GM19395 (cell line): ENCODE measurements at regions not wholly inside any gene's neighbourhood (a gene's known extent, or its start where the extent isn't known, plus 50 kb on each side); places are given as distances from the start of the nearest gene placed in this dataset.

Experiments
- ATAC-seq: cut with Tn5 transposase; IDR thresholded peaks from one replicate; pipeline ENCODE4 v1.9.1; 2021; ENCODE audit warnings: mild to moderate bottlenecking, moderate library complexity; ENCODE audit not compliant: unreplicated experiment

GRCh38 chr21:27077501-27077900, 110.6 kb upstream of the ADAMTS5 start:
- ATAC-seq: no peak

- ATAC-seq: no peak
These were observed 109.1 kb upstream of the ADAMTS5 start for GRCh38 chr21:27076025-27076424.

DNA sequence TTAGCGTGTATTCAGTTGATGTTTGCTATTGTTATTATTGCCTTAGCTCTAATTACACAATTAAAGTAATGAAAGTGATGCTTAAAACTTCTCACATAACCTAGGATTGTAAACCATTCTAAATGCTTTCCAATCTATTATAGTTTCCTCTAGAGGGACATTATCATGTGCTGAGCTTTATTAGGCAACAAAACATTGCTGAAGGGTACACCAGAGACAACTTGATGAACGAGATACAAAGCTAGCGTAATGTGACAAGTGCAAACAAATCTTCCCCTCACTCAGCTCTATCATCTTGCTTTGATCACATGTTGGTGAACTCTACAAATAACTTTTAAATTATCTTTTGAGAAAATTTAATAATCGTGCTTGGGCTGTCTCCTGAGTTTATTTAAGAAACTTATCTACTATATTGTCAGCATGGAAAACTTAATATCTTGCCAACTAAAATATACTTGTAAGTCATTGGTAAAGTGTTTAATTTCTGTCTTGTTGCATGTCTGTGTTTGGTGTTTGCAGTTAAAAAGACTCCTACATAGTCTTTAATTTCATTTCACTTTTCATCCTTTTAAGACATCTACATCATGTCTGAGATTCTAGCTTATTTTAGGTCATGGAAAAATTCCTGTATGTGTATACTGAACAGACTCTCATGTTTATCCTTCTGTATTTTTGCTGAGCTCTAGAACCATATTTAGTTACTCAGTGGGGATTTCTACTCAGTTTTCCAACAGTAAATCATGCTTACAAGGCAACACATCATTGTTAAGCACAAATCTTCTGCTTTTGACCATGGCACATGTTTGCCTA, 104.2 kb upstream of the ADAMTS5 start:
- ATAC-seq: no peak

DNA sequence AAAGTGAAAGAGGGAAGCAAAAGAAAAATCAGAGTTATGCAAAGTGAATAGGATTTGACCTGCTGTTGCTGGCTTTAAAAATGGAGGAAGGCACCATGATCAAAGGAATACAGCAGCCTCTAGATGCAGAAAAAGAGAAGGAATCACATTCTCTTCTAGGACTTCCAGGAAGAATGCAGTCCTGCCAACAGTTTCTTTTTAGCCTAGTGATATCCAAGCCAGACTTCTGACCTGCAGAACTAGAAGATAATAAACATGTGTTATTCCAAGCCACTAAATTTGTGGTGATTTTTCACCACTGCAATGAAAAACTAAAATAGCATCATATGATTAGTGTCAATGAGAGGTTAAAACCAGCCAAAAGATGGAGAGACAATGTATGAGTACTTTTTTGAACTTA, 101.9 kb upstream of the ADAMTS5 start:
- ATAC-seq: no peak

DNA sequence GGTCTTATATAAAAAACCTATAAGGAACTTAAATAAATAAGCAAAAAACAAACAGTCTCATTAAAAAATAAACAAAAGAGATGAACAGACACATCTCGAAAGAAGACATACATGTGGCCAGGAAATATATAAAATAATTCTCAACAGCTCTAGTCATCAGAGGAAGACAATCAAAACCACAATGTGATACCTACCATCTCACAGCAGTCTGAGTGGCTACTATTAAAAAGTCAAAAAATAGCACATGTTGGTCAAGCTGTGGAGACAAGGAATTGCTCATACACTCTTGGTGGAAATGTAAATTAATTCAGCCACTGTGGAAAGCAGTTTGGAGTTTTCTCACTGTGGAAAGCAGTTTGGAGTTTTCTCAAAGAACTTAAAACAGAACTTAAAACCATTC, 100.3 kb upstream of the ADAMTS5 start:
- no peak for ATAC-seq

DNA sequence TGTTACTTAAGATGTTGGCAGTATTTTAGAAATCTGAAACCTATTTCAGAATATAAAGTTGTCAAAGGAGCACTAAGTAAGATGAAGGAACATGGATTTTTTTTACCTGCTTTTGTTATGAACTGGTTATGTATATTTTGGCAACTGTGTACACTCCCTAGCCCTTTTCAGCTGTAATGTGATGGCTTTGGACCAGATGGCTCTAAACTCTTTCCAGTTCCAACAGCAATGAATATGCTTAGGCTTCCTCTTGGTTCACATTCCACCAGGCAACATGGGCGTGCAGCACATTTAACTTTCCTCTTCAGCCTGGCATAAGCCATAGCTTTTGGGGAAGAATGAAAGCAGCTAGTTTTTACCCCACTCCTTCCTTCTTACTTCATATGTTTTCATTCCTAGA, 95.6 kb upstream of the ADAMTS5 start:
- no peak for ATAC-seq

DNA sequence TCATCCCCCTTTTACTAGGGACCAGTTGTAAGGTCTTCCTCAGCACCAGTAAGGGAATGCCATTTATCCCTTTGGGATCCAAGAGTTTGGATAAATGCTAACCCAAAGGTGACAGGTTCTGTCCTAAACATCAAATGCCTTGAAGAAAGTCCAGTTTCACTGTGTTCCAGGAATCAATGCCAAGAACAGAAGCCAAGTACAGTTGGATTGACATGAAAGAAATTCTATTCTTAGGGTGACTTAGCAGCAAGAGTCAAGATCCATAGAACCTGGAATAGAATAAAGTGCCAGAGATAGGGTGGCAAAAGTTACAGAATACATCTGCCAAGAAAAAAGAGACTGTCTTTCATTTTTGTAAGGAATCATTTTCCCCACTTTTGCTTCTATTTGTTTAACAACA, 94.9 kb upstream of the ADAMTS5 start:
- no peak for ATAC-seq

DNA sequence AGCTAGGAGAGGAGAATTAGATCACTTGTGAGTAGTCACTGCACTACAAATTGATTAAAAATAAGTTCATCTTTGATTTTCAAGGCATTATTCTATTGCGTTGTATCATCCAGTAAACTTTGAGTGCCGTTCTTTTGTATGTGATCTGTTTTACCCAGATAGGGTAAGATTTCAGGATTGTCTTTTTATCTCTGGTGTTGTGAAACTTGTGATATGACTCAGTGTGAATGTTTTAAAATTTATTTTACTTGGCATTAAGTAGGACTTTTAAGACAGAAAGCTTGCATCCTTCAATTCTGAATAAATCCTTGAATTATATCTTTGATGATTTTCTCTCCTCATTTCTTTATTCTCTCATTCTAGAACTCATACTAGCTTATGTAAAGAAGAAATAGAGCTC, 93.3 kb upstream of the ADAMTS5 start:
- ATAC-seq: no peak

DNA sequence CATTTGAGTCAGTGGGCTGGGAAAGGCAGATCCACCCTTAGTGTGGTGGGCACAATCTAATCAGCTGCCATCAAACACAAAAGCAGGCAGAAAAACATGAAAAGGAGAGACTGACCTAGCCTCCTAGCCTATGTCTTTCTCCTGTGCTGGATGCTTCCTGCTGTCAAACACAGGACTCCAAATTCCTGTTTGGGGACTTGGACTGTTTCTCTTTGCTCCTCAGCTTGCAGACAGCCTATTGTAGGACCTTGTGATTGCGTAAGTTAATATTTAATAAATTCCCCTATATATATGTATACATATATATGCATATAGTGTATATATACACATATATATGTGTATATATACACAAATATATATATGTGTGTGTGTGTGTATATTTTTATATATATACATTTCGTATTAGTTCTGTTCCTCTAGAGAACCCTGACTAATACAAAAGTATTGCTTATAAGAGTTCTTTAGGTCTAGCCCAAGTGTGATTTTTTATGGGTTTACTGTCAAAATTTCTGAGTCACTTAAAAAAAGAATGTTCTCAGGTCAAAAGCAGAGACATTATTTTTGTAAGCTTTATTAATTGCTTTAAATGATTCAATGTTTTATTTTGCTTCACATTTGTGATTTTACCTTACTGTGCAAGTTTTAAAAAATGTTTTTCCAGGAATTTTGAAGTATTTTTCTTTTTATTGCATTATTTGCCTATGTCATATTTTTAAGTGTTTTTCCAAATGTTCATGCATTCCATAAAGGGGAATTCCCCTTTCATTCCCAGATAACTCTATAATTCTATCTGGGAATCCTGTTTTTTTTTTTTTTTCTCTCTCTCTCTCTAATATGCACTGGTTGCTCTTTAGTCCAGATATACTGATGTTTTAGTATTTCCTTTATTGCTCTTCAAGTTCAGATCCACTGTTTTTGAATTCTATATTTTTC, 92.1 kb upstream of the ADAMTS5 start:
- ATAC-seq: no peak

- no peak for ATAC-seq
These were observed 91.1 kb upstream of the ADAMTS5 start for GRCh38 chr21:27057997-27058396.

- ATAC-seq: no peak
These were observed 80.9 kb upstream of the ADAMTS5 start for GRCh38 chr21:27047658-27048314.

- no peak for ATAC-seq
These were observed 80.4 kb upstream of the ADAMTS5 start for GRCh38 chr21:27047283-27047657.

DNA sequence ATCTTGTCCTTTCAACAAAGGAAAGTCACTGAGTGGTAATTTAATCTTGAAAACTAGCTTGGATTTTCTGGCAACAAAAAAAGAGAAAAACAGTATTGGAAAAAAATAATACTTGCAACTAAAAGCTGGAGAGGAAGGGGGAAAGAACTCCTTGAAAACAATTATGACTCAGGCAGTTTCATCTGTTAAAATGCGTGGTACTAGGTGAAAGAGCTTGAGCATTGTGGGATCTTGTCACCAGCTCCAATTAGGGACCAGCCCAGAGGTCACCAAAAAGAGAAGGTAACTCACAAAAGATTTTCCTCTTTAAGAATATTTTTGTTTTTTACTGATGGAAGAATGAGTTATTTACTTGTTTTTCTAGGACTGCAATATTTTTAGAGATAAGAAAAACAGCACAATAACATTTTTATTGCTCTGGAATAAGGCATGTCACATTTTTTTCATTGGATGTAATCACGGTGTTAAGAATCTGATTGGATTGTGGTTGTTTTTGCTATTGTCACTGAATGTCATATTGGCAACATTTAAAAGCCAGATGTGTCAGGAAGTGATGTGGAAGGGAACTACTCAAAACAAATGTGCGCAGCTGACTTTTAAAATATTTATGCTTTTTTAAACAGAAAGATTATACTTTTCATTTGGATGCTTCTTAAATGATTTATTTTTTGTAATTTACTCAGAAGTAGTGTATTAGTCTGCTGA, 78.5 kb upstream of the ADAMTS5 start:
- no peak for ATAC-seq

- no peak for ATAC-seq
These were observed 76.5 kb upstream of the ADAMTS5 start for GRCh38 chr21:27043377-27043776.

DNA sequence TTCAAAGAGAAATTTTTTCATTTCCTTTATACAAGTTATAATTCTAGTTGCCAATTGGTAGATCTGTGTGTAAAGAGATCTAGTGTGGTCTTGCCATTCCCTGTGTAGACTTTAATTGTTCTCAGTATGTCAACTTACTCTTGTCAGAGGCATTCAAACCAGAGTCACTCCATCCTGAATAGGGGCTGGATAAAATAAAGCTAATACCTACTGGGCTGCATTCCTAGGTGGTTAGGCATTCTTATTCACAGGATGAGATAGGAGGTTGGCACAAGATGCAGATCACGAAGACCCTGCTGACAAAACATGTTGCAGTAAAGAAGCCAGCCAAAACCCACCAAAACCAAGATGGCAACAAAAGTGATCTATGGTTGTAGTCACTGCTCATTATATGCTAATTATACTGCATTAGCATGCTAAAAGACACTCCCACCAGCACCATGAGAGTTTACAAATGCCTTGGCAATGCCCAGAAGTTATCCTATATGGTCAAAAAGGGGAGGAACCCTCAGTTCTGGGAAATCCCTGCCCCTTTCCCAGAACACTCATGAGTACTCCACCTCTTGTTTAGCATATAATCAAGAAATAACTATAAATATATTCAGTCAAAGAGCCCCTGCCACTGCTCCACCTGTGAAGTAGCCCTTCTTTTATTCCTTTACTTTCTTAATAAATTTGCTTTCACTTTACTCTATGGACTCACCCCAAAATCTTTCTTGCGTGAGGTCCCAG, 74.0 kb upstream of the ADAMTS5 start:
- no peak for ATAC-seq

DNA sequence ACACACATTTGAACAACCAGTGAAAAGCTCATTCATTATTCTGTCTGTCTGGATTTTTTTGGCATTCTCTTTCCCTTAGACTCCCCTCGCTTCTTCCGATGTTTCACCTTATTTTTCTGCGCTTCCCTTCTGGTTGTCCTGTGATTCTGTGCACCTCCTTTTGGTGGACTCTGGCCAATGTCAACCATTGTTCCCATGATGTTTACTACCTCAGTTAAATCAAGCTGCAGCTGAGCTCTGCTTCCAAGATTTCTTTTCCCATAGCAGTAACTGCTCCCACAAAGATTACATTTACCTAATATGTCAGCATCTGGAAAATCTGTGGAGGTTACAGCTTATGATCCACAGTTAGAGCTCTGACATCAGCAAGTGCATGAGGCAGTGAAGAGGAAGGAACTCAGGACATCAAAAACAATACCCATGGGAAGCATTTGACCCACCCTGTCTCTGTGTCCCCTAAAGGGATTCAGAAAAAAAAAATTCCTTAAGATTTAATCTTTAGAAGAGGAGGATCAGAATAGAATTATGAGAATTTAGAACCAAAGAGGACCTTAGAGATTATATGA, 69.9 kb upstream of the ADAMTS5 start:
- ATAC-seq: no peak

- ATAC-seq: no peak
These were observed 68.9 kb upstream of the ADAMTS5 start for GRCh38 chr21:27035791-27036190.

GRCh38 chr21:27034796-27035195, 67.9 kb upstream of the ADAMTS5 start:
- ATAC-seq: no peak

DNA sequence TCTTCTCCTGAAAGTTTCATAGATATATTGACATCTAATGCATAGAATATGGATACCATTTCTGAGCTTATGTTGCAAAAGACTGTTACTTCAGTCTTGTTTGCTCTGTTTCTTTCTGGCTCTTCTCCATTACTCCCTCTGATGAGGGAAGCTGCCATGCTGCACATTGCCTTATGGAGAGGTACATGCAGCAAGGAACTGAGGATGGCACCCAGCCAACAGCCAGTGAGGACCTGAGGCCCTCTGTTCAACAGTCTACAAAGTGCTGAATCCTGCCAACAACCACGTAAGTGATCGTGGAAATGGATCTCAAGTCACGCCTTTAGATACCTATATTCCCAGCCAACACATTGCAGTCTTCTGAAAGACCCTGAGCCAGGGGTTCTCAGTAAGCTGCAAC, 66.6 kb upstream of the ADAMTS5 start:
- no peak for ATAC-seq

DNA sequence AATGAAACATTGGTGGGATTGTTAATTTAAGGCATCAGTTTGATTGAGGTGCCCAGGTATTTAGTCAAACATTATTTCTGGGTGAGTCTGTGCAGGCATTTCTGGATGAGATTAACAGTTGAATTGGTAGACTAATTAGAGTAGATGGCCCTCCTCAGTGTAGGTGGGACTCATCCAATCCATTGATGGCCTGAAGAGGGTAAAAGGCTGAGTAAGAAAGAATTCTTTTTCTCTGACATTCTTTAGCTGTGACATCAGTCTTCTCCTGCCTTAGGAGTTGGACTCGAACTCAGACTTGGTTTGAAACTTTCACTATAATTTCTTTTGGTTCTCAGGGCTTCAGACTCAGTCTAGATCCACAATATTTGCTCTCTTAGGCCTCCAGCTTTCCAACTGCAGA, 59.6 kb upstream of the ADAMTS5 start:
- ATAC-seq: no peak
